ENCODE measurements at regions not wholly inside any gene's neighbourhood (a gene's known extent, or its start where the extent isn't known, plus 50 kb on each side); places are given as distances from the start of the nearest gene placed in this dataset.

DNA sequence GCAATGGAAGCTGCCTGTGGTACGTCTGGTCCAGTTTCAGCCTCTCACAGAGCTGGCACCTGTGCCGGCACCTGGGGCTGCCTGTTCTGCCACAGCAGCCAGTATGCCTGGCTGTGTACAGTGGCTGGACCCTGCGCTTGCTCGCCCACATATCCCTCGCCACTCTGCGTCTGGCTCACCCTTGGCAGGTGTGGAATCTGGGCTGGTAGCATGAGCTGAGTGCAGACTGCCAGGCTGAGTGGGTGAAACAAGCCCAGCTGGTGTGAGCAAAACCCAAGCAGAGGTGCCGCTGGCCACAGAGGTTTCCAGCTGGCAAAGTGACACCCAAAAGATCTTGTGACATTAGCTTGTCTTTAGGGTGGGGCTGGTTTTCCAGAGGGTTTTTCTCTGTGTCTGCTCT is 80.7 kb downstream of the ING1 start:
- TF ChIP-seq, protein P1, sequence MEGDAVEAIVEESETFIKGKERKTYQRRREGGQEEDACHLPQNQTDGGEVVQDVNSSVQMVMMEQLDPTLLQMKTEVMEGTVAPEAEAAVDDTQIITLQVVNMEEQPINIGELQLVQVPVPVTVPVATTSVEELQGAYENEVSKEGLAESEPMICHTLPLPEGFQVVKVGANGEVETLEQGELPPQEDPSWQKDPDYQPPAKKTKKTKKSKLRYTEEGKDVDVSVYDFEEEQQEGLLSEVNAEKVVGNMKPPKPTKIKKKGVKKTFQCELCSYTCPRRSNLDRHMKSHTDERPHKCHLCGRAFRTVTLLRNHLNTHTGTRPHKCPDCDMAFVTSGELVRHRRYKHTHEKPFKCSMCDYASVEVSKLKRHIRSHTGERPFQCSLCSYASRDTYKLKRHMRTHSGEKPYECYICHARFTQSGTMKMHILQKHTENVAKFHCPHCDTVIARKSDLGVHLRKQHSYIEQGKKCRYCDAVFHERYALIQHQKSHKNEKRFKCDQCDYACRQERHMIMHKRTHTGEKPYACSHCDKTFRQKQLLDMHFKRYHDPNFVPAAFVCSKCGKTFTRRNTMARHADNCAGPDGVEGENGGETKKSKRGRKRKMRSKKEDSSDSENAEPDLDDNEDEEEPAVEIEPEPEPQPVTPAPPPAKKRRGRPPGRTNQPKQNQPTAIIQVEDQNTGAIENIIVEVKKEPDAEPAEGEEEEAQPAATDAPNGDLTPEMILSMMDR (IDR thresholded peaks at IDR 0.05) = no peak
- TF ChIP-seq POLR2A (IDR thresholded peaks at IDR 0.05) = no peak
